DMS79 (cell line): ENCODE measurements at regions not wholly inside any gene's neighbourhood (a gene's known extent, or its start where the extent isn't known, plus 50 kb on each side); places are given as distances from the start of the nearest gene placed in this dataset.
"Not testable (repeated sequence)": the region's sequence is repeated elsewhere in the genome, so short reads cannot be mapped to it uniquely, and the experiment has no call there.

Experiments
- DNase-seq: peaks from one replicate; lab custom pipeline; 2025; lab: John Stamatoyannopoulos, UW

DNA sequence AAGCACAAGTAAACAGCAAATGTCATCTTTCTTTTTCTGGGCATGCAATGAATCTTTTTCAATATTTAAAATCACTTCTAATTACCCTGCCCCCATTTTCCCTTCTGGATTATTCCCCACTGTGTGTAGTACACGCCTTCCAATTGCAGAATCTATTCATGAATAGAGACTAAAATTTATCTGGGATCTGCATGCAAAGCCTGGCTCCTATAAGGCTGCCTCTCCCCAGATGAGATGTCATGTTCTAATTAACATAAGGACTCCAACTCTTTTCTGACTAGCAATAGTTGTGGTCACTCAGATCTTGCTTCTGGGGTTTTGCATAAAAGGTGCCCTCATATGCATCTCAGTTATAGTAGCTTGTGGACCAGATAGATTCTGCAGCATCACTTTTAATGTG is 473.5 kb downstream of the BTG1 start:
- no peak for DNase-seq

DNA sequence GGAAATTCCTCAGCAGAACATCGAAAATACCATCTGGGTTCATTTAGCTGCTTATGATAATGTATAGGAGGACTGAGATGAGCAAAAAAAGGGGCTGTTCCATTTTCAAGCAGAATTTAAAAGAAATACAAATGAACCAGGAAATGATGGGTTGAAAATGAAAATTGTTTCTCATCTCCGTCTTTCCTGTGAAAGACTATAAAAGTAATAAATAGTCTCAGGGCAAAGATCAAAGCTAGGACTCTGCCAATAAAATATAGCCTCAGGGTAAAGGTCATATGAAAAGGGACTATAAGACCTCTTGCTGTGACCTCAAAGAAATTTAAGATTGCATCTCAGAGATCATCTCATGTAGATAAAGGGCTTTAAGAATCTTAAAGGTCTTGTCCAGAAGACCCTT is 478.0 kb downstream of the BTG1 start:
- no peak for DNase-seq

DNA sequence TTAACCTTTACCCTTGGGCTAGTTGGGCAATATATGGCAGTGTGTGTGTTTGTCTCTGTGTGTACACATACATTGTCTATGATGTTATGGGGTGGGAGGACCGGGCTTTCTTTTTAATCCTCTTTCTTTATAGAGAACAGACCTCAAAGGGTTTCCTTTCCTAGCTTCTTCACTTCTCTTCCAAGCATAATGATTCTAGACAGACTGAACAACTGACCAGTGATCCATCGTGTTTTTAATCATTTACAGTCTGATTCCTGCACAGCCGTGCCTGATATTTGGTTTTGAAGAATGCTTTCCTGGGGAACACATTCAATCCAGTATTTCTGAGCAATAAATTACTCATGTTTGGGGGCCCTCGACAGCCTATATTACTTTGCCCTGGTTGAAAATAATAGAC is 481.1 kb upstream of the DCN start:
- DNase-seq: no peak

- DNase-seq: peak; percentile 27
Measured at GRCh38 chr12:91663310-91663709, 480.7 kb upstream of the DCN start.

DNA sequence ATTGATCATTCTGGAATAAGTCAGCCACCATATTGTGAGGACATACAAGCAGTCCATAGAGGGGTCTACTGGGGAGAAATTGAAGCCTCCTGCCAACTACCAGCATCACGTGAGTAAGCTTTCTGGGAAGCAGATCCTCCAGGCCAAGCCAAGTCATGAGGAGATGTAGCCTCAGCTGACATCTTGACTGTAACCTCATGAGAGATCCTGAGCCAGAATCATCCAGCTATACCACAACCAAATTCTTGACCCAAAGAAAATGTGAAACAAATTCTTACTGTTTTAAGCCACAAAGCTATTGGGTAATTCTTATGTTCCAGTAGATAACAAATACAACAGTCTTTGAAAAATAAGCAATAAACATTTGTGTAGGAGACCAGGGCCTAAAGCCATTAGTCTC is 479.4 kb upstream of the DCN start:
- DNase-seq: no peak

GRCh38 chr12:91657032-91657431 is 474.4 kb upstream of the DCN start:
- DNase-seq: no peak

DNA sequence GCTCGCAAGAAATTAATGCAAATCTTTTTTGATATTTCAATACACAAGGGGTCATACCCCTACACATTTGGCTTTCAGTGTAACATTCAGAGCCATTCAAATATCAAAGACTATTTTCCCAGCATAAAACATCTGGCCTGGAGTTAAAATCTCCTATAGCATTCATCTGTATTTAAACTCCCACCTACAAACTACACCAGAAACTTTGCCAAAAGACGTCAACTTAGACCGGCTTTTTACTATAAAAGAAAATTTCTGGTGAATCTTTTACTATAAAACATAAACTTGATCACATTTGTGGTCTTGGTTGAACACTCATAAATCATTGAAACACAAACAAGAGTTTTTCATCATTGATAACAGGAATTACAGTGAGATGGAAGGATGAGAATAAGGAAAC is 473.3 kb upstream of the DCN start:
- no peak for DNase-seq

DNA sequence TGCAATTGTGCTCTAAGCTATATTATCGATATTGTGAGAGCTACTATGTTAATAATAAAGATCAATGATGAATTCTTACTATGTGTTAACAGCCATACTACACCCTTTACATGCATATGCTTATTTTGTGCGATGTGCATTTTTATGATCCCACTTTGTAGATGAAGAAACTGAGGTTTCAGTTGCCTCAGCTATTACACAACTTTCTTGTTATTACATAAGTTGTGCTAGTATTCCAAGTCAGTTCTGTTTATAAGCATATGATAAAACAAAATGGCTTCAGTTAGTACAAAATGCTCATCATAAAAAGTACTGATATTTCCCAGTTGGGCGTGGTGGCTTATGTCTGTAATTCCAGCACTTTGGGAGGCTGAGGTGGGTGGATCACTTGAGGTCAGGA is 471.5 kb upstream of the DCN start:
- DNase-seq: no peak

GRCh38 chr12:91651728-91652127 is 469.1 kb upstream of the DCN start:
- no peak for DNase-seq

DNA sequence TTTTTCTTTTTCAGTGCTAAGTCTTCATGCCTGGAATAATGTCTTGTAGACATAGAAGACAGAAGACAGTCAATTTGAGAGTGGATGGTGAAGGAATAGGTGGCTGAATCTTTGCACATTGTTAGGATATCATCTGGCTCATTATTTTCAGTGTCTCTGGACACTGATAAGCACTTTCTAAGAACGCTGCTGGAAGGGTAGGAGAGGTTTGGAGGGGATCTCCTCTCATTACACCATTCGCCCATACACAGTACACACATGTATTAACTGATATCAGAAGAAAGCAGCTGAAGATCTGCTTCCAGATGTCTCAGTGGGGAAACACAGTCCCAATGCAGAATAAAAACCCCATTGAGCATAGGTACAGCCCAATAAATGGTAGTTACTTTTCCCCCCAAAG is 461.1 kb upstream of the DCN start:
- no peak for DNase-seq

DNA sequence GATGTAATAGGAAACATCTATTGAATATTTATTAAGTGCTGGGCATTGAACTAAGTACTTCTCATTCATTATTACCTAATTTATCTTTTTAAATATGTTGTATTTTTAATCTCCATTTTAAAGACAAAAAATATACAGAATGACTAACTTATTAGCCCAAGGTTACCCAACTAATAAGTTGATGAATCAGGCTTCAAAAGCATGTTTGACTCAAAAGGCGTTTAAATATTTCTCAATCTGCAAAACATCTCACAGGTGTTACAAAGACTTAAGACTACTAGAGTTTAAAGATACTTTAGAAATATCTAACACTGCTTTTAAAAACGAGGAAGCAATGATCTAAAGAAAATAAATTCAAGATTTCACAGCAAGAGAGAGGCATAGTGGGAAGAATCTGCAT is 457.4 kb upstream of the DCN start:
- no peak for DNase-seq

- no peak for DNase-seq
Measured at GRCh38 chr12:91639327-91639726, 456.7 kb upstream of the DCN start.

- DNase-seq: no peak
Measured at GRCh38 chr12:91637789-91638624, 455.4 kb upstream of the DCN start.

GRCh38 chr12:91636721-91637120 is 454.1 kb upstream of the DCN start:
- DNase-seq: no peak

GRCh38 chr12:91634386-91634713 is 451.7 kb upstream of the DCN start:
- DNase-seq: not testable (repeated sequence)

- DNase-seq: no peak
Measured at GRCh38 chr12:91633734-91634357, 451.2 kb upstream of the DCN start.

GRCh38 chr12:91633206-91633605 is 450.6 kb upstream of the DCN start:
- no peak for DNase-seq

DNA sequence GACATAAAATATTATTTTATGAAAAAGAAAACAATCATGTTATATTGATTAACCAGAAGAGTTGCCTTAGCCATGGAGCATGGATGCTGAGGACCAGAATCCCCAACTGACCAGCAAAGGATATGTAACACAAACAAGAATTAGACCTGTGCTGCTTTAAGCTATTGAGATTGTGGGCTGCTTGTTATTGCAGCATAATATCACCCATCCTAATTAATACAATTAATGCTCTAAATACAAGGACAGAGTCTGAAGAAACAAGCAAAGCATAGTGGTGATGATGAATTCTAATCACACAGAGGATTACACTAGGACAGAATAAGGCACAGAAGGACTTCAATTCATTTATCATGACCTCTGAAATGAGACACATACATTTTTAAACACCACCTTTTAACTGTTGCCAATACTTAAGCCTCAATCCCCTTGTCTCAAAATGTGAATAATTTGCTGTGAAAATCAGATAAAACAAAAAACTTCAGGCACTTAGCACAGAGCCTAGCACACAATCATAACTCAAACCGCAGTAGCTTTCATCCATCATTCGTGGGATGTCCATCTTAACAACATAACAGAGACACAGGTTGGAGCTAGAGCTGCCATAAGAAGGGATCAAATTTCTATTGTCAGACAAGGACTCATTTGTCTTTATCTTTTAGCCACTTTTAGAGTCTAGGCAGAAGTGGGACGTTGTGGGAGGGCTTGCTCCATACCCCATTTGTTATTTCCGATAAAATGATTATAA is 449.6 kb upstream of the DCN start:
- DNase-seq: no peak

DNA sequence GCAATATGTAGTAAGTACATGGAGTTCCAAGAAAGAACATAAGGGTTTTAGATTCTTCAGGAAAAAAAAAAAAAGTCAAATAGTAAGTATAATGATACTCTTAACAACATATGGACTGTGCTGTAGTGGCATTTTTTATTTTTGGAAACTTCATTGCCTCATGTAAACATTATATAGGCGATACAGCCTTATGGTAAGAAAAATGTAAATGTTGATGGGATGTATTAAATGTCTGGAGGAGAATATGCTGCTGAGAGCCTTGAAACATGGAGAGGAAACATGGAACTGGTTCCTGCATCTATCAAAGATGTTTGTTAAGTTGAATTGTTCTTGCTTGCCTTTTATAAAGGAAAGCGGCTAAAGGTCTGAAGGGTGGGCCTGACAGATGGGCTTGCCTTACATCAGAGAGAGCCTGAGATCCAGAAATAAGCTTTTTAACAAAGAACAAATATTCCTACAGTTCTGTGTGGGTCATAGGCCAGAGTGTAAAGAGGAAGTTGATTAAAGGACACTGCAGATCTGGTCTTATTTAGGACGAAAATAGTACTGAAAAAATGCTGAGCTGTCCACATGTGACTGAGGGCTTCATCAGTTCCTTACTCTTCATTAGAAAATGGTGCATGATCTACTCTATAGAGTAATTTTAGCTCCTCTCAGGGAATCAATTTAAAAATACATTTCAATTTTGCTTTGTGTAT is 448.1 kb upstream of the DCN start:
- DNase-seq: no peak

- no peak for DNase-seq
Measured at GRCh38 chr12:91630083-91630482, 447.5 kb upstream of the DCN start.

DNA sequence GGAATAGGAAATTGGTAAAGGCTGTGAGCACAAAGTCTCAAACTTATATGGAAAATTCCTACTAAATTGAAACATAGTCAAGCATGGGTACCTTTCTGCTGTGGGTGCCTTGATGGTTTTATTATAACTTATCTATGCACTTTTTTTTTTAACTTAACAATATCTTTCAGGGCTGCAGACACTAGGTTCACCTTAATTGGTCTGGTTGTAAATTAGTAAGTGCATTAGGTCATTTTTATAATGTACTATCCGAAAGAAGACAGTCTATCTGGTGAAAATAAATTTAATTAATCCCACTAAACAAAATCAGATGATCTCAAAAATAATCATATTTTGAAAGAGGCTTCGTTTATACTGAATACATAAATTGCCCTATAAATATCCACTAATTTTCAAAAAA is 446.8 kb upstream of the DCN start:
- no peak for DNase-seq

DNA sequence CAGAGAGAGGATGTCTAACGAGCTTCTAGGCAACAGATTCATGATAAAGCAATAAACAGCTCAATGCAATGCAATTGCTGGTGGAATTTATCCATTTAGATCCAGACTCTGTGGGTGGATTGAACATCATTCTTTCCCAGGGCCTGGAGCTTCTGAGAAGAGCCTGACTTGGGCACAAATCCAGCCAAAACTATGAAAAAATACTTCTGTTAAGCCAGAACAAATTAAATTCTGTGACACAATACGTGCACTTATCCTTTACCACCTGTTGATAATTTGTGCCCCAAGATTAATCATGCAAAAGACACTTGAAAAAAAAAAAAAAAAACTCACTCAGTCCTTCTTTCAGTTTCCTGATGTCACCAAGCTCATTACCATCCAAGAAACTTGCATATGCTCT is 446.0 kb upstream of the DCN start:
- no peak for DNase-seq

DNA sequence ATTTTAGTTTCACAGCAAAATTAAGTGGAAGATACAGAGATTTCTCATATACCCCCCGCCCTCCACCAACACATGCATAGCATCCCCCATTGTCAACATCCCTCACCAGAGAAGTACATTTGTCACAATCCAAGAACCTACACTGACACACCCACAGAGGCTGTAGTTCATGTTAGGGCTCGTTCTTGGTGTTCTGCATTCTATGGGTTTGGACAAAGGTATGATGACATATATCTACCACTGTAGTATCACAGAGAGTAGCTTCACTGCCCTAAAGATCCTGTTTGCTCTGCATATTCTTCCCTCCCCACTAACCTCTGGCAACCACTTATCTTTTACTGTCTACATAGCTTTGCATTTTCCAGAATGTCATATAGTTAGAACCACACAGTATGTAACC is 444.6 kb upstream of the DCN start:
- no peak for DNase-seq
